CD4-positive, alpha-beta T cell treated with Interleukin-4 for 1 hour (primary cell): ENCODE measurements at regions not wholly inside any gene's neighbourhood (a gene's known extent, or its start where the extent isn't known, plus 50 kb on each side); places are given as distances from the start of the nearest gene placed in this dataset.
"Not testable (repeated sequence)": the region's sequence is repeated elsewhere in the genome, so short reads cannot be mapped to it uniquely, and the experiment has no call there.

Experiments used
- DNase-seq, 2 donors: peaks; one replicate each; pipeline ENCODE4 v3.0.0-alpha.2; 2020 to 2022

GRCh38 chr16:65284626-65285025 lies 162.8 kb upstream of the CDH11 start:
- no peak for DNase-seq

- no peak for DNase-seq
Observed at GRCh38 chr16:65283181-65283651, 161.4 kb upstream of the CDH11 start.

- DNase-seq: no peak
Observed at GRCh38 chr16:65281586-65281985, 159.7 kb upstream of the CDH11 start.

DNA sequence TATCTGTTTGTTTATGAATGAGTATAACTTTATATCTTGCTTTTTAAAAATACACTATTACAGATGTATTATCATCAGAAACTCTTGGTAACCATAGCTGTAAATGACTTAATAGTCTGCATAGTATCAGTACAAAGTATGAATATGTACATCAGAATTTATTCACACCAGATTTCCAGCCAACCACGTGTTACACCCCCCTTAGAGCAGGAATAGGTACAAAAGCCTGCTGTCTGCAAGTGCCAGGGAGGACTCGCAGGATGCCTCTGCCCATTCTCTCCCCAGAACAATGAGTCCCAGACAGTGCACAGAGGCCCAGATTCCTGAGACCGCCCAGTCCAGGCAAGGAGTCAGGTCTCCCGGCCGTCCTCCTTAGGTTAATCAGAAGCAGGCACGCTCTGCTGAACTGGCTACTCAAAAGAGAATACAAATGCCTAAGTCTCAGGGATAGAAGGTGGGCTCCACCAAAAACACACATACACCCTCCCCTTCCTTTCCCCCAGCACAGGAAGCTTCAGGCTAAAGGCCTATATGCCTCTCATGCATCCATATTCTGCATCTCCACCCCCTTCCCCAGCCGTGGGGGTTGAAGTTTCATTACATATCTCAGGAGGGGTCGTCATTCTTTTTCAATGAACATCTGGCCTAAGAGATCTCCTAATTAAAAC lies 159.1 kb upstream of the CDH11 start:
- DNase-seq: no peak

GRCh38 chr16:65279576-65279975 lies 157.7 kb upstream of the CDH11 start:
- no peak for DNase-seq

DNA sequence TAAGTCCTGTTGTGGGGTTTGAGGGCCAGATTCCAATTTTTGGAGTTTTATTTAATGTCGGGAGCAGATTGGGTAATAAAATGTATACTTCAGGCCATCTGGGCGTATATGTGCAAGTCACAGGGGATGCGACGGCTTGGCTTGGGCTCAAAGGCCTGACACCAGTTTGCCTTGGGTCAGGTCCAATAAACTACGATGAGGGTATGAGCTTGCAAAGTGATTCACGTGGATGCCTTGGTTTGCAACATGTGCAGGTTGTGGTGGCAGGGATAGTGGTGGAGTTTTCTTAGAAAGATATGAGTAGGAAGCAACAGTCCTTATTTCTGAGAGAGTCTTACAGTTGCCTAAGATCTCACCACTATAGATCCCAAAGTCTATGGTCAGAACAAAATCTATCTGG lies 157.0 kb upstream of the CDH11 start:
- DNase-seq: no peak

- DNase-seq: no peak
Observed at GRCh38 chr16:65274566-65274965, 152.7 kb upstream of the CDH11 start.

GRCh38 chr16:65272699-65273414 lies 151.0 kb upstream of the CDH11 start:
- no peak for DNase-seq

DNA sequence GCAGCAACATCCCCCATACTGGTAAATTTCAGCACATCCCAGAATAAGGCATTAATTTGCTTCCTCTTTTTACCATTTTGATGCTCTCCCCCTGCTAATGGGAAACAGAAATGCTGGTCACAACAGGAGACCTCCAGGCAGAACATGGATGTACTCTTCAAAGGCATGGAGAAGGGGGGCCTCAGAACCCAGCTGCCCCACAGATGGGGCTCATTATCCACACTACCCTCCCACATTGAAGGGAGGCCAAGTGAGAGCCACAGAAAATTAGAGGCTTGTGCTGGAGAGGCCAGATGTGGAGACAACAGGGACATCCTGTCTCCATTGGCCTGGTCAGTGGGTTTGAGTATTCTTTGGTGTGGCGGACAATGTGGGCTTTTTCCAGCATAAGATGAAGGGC lies 150.1 kb upstream of the CDH11 start:
- no peak for DNase-seq

DNA sequence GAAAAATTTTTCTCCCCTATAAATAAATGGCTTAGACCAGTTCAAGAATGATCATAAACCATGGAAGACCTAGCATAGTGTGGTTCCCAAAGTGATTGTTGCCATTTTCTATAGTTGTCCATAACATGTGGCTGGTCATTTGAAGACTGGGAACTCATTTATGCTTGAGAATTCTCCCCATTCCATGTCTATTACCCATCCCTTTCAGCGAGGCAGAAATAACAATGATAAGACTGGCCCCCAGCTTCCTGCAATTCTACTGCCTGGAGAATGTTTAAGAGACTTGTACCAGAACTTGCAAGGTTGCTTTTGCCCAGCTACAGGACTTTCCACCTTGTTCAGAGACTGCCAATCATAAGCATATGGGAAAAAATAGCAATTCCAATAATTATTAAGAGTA lies 146.5 kb upstream of the CDH11 start:
- DNase-seq: no peak

DNA sequence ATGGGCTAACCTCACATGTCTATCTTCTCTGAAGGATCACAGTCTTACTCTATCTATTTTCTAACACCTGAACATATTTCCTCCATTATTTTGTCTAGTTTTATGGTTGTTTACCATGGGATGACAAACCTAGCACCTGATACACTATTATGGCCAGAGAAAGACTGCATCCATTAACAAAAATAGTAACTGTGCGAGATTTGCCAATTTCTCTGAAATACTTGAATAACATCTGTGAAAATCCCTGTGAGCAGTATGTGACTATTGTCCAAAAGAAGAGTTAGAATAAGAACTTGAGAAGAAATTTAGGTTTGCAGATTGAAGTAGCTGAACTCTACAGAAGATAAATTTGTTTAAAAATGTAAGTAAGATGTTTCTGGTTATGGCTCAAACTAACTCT lies 142.0 kb upstream of the CDH11 start:
- DNase-seq: no peak

- no peak for DNase-seq
Observed at GRCh38 chr16:65260746-65261145, 138.9 kb upstream of the CDH11 start.

GRCh38 chr16:65254144-65254543 lies 132.3 kb upstream of the CDH11 start:
- no peak for DNase-seq

- DNase-seq: no peak
Observed at GRCh38 chr16:65249768-65250167, 127.9 kb upstream of the CDH11 start.

DNA sequence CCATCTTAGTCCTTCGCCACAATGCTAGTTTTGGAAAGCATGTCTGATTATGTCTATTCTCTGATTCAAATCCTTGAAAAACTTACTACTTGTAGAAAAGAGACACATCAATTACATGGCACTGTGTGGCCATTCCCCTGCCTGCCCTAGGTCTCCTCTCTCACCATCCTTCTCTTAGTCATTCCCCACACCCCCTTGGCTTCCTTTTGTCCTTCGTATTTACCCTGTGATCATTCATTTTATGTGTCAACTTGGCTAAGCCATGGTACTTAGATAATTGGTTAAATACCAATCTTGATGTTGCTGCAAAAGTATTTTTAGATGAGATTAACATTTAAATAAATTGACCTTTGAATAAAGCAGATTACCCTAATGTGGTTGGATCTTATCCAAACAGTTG lies 122.9 kb upstream of the CDH11 start:
- DNase-seq: no peak

- no peak for DNase-seq
Observed at GRCh38 chr16:65235339-65236177, 113.7 kb upstream of the CDH11 start.

GRCh38 chr16:65234721-65235320 lies 113.0 kb upstream of the CDH11 start:
- DNase-seq: not testable (repeated sequence)

DNA sequence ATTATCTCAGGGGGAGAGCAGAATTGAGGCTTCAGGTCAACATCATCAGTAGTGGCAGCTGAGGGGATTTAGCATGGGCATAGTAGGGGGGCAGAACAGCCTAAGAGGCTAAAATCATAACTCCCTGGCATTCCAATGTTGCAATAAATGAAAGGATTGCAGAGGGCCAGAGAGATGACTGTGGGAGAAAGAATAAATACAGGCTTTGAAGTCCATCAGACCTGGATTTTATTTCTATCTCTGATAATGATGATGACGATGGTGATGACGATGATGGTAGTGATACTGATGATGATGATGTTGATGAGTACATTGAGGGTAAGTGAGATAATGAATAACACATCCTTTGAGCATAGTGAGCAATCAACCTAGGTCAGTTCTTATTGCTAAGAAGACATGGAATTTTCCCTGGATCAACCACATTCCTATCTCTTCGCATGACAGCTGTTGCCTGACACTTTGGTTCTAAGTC lies 107.4 kb upstream of the CDH11 start:
- DNase-seq: no peak

DNA sequence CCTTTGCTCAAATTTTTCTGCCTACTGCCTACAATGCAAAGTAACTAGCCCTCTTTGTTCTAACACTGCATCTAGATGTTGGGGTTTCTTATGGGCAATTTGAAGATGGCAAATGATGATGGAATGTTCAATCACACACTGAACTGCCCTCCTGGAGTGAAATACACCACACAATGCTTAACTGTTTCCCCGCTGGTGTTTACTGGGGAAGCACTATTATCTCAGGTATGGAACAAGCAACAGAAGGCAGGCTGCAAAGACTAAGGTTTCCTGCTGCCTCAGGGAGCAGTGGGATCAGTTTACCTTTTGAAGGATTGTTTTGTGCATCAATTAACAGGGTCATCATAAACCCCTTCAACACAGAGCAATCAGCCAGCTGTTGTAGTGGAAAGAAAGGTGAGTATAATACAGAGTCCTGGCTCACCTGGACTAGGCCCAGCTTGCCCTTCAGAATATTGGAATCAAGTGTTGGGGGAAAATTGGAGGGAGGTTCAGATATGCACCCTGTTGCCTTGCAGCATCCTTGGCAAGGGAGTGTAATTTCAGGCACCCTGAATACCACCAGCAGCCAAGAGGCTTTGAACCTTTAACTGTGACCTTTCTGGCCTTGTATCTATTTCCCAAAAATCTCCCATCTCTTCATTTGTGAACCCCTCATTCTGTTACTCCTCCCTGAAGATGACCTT lies 105.4 kb upstream of the CDH11 start:
- DNase-seq: no peak

- DNase-seq: no peak
Observed at GRCh38 chr16:65226077-65226476, 104.2 kb upstream of the CDH11 start.

GRCh38 chr16:65225488-65225887 lies 103.6 kb upstream of the CDH11 start:
- DNase-seq: no peak

GRCh38 chr16:65224994-65225393 lies 103.1 kb upstream of the CDH11 start:
- DNase-seq: no peak

DNA sequence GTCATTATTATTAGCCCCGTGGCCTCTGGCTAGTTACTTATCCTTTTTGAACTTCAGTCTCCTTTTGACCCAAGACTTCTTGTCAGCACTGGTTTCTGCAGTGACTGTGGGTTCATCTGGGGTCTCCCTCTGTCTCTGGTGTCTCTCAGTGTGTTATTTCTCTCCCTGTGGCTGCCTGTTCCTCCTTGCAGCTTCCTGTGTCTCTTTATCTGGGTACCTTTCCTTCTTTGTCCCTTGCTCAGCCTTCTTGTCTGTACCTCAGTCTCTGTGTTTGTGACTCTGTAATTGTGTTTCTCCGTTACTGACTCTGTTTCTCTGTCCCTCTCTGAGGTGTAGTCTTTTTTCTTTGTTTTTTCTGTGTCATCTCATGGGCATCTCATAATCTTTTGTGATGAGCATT lies 102.6 kb upstream of the CDH11 start:
- DNase-seq: no peak
